Anterior cingulate cortex (tissue), 58 donors: ENCODE measurements at regions not wholly inside any gene's neighbourhood (a gene's known extent, or its start where the extent isn't known, plus 50 kb on each side); places are given as distances from the start of the nearest gene placed in this dataset.

Experiments used
- DNase-seq, 58 donors: peaks; one replicate each; lab custom pipeline; 2025; lab: John Stamatoyannopoulos, UW

GRCh38 chr2:183606022-183606717 lies 481.9 kb downstream of the NUP35 start:
- DNase-seq: no peak

DNA sequence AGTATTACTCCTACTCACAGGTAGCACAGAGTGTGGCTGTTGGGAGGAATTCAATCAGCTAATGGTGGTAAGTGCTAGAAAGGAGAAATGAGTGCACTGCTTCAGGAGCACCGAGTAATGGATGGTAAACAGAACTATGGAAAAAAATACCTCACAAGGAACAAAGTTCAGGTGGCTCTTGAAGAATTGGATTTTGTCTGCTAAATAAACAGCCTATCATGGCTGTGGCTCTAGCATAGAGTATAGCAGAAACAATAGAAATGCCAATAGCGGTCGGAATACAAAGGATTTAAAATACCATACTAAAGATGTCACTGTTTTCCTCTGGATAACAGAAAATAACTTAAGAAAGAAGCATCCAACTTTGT lies 482.5 kb downstream of the NUP35 start:
- no peak for DNase-seq

- no peak for DNase-seq
Measured at GRCh38 chr2:183607995-183608394, 483.8 kb downstream of the NUP35 start.

DNA sequence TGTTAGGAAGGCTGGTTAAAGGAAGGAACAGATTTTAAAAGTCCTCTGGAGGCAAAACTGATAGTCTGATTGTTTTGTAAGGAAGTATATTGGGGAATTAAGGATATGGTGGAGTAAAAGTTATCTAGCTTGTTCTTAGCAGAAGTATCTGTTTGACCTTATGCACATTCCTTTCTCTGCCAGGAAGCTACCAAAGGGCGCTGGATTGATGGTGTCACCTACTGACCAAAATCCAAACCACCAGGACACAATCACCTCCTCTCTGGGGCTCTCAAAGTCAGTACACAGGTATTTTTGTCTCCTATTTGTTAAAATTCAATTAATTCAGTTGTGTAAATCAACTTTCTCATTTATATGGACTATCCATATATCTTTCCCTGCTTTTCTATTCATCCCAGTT lies 484.5 kb downstream of the NUP35 start:
- DNase-seq: no peak

DNA sequence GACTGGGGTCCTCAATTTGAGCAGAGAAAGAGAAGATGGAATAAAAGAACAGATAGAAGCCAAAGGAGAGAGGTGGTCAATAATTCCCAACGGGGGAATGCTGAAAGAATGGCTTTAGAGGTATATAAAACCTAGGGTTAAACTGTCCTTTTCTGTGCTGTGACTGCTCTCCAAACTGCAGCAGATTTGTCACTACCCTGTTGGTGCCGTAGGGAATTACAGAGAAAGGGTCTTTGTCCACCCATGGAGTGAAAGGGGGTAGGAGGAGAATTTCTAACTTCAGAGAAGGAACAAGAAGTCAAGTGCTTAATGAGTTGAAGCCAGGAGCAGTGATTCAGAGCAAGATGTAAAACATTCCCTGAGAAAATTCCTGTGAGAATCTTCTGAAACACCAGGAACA lies 486.5 kb downstream of the NUP35 start:
- DNase-seq: no peak

DNA sequence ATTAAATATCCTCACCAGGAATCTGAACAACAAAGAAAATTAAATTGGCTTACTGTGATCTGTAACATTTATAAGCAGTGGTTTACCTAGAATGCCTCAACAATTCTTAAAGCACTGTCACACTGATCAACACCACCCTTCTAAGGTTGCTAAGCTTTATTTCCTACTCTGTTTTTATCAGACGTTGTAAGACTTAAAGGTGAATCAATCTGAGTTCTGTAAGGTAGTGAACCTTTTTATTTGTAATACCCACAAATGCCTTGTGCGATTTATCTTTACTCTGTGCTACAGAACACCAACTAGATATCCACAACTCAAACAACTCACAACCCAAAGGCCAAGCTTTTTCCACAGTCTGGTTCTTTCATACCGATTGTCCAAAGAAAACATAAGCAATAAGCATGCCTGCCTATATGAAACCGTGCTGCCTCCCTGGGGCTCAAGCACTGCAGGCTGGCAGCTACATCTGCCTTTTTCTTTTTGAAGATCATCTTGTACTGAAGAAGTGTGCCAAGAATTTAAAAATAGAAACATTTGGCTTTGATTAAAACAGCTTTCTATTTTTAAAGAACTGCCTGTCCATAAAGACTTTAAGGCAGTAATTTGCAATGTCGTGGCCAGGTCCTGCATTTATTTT lies 490.7 kb downstream of the NUP35 start:
- DNase-seq: peak in 20 of 58 donors; percentile 0 to 52 (median 5)

DNA sequence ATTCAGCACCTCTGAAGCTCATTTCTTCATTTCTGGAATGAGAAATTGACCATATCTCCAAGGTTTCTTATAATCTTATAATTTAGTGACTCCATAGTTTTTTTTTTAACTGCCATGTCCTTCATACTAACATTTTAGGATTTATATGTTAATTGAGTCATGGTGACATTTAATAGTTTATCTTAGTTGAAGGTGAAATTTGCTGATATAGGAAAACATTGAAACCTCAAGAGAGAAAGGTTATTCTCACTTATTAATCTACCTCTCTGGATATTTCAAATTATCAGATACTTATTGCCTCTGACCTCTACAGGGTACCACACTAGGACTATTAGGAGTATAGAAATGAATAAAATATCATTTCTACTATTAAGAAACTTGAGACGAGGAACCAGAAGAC lies 499.0 kb downstream of the NUP35 start:
- no peak for DNase-seq

DNA sequence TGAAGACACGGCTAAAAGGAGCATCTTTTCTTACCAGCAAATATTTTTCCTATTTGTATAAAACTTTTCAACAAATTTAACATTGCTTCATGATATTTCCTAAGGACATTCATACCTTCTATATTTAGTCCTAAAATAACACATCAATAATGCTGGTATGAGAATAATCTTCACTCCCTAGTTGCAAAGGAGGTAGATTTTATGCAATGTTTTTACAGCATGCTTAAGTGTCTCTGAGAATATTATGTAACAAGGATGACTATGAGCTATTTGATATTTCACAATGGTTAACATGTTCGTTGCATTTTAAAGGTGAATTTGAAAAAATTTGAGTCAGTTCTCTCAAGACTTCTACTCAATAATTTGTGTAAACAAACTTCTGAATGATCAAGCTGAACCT lies 506.7 kb downstream of the NUP35 start:
- no peak for DNase-seq

DNA sequence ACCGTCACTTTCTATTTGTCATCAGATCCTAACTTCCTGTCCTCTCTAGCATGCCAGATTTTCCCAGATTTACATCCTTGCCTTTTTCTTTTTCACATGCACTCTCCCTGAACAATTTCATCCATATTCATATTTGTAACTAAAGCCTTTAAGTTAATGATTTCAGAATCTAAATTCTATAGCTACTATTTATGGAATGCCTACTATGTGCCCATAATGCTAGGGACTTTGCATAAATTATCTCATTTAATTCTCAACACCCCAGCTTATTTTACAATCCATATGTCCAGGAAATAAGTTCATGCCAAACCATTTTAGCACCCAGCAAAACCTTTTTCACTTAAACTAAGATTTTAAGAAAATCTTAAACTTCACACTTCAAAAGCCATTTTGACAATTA lies 531.9 kb downstream of the NUP35 start:
- DNase-seq: no peak

DNA sequence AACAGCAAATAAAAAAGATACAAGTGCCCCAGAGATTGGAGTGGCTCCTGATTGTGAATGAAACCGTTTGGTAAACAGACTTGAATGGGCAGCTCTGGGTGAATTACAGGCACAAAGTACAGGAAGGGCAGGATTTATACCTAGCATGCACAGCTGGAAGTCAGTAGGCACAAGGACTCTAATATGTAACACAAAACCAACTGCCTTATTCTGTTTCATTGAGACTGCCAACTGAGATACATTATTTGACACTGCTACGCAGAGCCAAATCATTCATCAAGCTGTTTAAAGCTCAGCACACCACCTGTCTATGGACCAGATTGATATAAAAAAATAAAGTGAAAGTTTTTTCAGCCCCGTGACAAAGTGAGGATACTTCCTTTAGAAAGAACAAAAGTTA lies 541.2 kb downstream of the NUP35 start:
- no peak for DNase-seq

DNA sequence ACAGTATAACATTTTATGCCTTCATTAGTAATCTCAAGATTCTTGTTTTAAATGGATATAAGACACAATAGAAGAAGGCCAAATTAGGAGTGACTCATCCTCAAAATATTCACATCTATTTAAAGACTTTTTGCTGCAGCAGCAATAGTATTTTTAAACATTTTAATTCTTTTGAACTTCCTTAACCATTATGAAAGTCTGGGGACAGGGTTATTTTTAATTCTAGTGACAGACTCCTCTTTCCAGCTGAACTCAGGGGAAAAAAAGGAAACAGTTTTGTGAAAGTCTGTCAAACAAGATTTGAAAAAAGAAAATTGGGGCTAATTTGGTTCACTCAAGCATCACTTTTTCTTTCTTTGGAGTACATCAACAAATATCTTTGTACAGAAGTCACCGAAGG lies 541.8 kb downstream of the NUP35 start:
- no peak for DNase-seq

GRCh38 chr2:183671233-183671632 lies 547.0 kb downstream of the NUP35 start:
- no peak for DNase-seq

DNA sequence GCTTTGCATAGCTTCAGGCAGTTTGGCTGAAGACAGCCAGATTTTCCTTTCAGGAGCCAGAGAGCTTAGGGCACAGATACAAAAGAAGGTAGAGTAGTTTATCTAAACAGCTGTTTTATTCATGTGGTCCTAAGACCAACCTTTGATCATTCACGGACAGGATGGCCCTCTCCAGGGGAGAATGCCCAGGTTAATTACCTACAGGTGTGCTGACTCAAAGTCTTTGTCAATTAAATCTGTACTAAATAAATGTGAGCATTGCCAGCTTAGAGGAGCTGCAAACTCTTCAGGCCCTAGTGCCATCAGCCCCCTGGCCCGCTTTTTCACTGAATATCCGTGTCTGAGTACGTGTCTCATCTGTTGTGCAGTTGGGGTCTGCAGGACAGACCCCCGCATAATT lies 554.7 kb downstream of the NUP35 start:
- no peak for DNase-seq

GRCh38 chr2:183680573-183680972 lies 556.3 kb downstream of the NUP35 start:
- DNase-seq: no peak

- DNase-seq: no peak
Measured at GRCh38 chr2:183684686-183685085, 560.4 kb downstream of the NUP35 start.

DNA sequence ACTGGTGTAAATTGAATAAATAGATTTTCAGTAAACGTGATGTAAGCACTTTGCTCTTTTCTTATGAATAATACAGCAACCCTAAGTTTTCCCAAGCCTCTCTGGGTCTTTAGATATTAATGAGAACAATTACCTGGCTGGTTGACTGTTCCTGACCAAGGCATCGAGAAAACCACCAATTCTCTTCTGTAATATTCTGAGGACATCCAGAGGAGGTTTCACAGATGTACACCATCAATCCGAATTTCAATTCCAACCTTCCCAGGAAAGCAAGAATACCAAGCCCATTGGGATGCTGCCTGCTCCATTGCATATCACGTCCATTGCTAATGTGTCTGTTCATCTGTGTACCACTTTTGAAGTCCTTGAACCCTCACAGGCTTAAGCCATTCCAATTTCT lies 571.8 kb downstream of the NUP35 start:
- DNase-seq: no peak

DNA sequence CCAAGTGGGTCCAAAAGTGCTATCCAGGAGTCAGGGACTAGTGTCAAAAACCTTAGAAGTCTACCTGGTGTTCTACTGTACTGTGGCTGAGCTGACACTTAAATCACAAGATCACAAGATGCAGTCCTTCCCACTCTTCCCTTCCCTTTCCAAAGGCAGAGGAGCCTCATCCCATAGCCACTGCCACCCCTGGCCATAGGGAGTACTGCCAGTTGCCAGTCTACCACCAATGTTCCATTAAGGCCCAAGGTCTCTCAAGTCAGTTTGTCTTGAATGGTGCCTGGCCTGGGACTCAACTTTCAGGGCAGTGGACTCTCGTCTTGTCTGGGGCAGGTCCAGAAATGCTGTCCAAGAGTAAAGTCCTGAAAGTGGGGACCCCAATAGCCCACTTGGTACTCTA lies 585.6 kb downstream of the NUP35 start:
- DNase-seq: no peak

GRCh38 chr2:183718246-183718645 lies 594.0 kb downstream of the NUP35 start:
- DNase-seq: no peak

GRCh38 chr2:183723278-183723677 lies 599.0 kb downstream of the NUP35 start:
- DNase-seq: no peak

- DNase-seq: no peak
Measured at GRCh38 chr2:183729380-183729779, 605.1 kb downstream of the NUP35 start.

DNA sequence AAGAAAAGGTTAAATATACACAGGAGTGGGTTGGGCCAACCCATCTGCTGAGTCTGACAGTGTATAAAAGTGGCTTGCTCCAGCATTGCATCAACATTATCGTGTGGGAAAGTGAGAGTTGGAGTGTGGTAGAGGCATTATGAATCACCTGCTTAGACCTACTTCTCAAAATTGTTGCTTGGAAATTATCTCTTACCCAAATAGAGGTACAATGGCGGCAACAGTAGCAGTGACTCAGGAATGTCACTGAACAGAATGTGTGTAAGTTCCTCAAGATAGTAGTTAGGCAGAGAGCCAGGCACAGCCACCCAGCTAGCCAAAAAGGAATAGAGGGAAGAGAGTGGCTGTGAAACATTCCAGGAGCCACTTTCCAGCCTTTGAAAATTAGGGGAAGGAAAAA lies 616.0 kb downstream of the NUP35 start:
- peak in 10 of 58 donors; percentile 1 to 28 (median 8) for DNase-seq

DNA sequence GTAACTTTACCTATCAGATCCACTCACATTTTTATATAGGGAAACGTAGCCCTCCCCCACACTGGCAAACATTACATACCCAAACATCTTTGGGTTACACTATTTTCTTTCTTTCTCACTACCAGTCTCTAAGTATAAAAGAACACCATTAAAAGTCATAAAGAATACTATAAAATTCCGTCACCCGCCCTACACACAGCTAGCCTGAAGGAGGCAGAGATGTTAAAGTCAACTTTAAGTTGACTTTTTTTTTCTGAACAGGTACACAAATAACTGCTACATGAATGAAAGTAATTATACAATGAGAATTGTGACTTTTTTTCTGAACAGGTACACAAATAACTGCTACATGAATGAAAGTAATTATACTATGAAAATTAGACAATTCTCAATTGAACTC lies 628.3 kb downstream of the NUP35 start:
- DNase-seq: no peak

DNA sequence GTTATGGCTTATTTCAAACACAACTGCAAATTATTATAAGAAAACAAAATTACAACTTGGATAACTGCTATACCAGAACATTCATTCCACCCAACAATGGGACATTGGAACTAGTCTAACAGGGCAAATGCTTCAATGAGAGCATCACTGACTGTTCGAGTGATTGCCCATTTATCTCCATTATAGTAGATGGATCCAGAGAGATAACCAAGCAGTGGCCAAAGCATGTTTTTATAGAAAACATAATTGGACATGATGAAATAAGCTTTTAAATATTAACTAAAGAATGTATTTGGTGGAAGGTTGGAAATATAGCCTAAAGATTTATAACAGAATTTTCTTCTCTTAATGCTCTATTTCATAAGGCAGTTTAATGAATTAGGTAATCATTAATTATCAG lies 634.8 kb downstream of the NUP35 start:
- DNase-seq: no peak
